A549 (cell line): ENCODE measurements at regions not wholly inside any gene's neighbourhood (a gene's known extent, or its start where the extent isn't known, plus 50 kb on each side); places are given as distances from the start of the nearest gene placed in this dataset.
A peak's percentile ranks its signal among the peaks of the same experiment; 100 is the strongest.

Source experiments
- ATAC-seq, 2 experiments: fragments of 200-7000 bp in 1 of 2; fragments of >200 bp in 1 of 2; cut with Nextera tagmentation in 1 of 2; cut with Tn5 transposase in 1 of 2; 3 replicates each; pipeline versions ENCODE4 v1.8.0 to v1.9.1; 2018 to 2020; ENCODE audit warnings: mild to moderate bottlenecking in 1 of 2, moderate library complexity in 1 of 2
- CTCF ChIA-PET: fragments of 300-600 bp; sonication (Branson Sonifier 250); formaldehyde crosslinking; extraction: SDS; loops from one replicate; lab custom pipeline; 2021; ENCODE audit warnings: antibody characterized with exemption, inconsistent platforms; lab: Yijun Ruan, JAX
- POLR2A ChIA-PET: fragments of 350-600 bp; formaldehyde crosslinking; extraction: SDS; loops from one replicate; lab custom pipeline; 2021; ENCODE audit warnings: antibody characterized with exemption, inconsistent platforms; lab: Yijun Ruan, JAX
- DNase-seq, 2 experiments: peaks; one replicate each; pipeline versions ENCODE4 v3.0.0 to v3.0.0-alpha.2; 2011 to 2016; ENCODE audit warnings: low read depth in 1 of 2, low spot score in 1 of 2
- FAIRE-seq: peaks from 2 replicates; lab custom pipeline; 2011; peaks lifted over from hg19 to GRCh38; lab: Jason Lieb, UNC
- H3K27ac ChIP-seq, 2 experiments: fragments of >200 bp; sonication (Bioruptor Twin); formaldehyde crosslinking; 3 replicates each; pipeline ENCODE4 v1.5.1; 2016 to 2017
- H3K4me1 ChIP-seq: fragments of >200 bp; sonication (Bioruptor Twin); formaldehyde crosslinking; 3 replicates; pipeline ENCODE4 v1.6.1; 2016
- H3K4me2 ChIP-seq: fragments of >200 bp; sonication (Bioruptor Twin); formaldehyde crosslinking; 3 replicates; pipeline ENCODE4 v1.6.1; 2016
- H3K4me3 ChIP-seq: fragments of >200 bp; sonication (Bioruptor Twin); formaldehyde crosslinking; 3 replicates; pipeline ENCODE4 v1.5.1; 2016
- H3K9me3 ChIP-seq: fragments of >200 bp; sonication (Bioruptor Twin); formaldehyde crosslinking; 3 replicates; pipeline ENCODE4 v1.6.1; 2016
- BHLHE40 ChIP-seq: IDR thresholded peaks from 2 replicates; pipeline ENCODE4 v1.6.1; 2012; ENCODE audit warnings: low read depth, low read length, inconsistent platforms
- CEBPB ChIP-seq, 2 experiments: fragments of >200 bp in 1 of 2; sonication (Bioruptor Twin) in 1 of 2; formaldehyde crosslinking in 1 of 2; IDR thresholded peaks; 2 replicates each; pipeline ENCODE4 v1.6.1; 2012 to 2016
- CHD2 ChIP-seq: fragments of 150-350 bp; IDR thresholded peaks from 2 replicates; pipeline ENCODE4 v1.6.1; 2014; ENCODE audit warnings: low read length; ENCODE audit not compliant: partially characterized antibody
- CHD4 ChIP-seq: fragments of 200-600 bp; sonication (generic); IDR thresholded peaks from 2 replicates; pipeline ENCODE4 v1.6.1; 2016; ENCODE audit warnings: antibody characterized with exemption, mild to moderate bottlenecking, borderline replicate concordance
- ESRRA ChIP-seq: fragments of 150-350 bp; IDR thresholded peaks from 2 replicates; pipeline ENCODE4 v1.6.1; 2014; ENCODE audit warnings: mild to moderate bottlenecking, low read length, borderline replicate concordance
- HEYL ChIP-seq: fragments of 250-450 bp; sonication (Bioruptor Pico); IDR thresholded peaks from 2 replicates; pipeline ENCODE4 v1.8.0; 2021; ENCODE audit warnings: mild to moderate bottlenecking, moderate library complexity
- HOXA7 ChIP-seq: fragments of 250-450 bp; sonication (Bioruptor Pico); IDR thresholded peaks from 2 replicates; pipeline ENCODE4 v1.5.0; 2020; ENCODE audit warnings: mild to moderate bottlenecking, moderate library complexity
- HOXB13 ChIP-seq: fragments of 250-450 bp; sonication (Bioruptor Pico); IDR thresholded peaks from 2 replicates; pipeline ENCODE4 v1.5.0; 2020; ENCODE audit warnings: low read depth, mild to moderate bottlenecking, moderate library complexity
- MYC ChIP-seq: IDR thresholded peaks from 2 replicates; pipeline ENCODE4 v1.6.1; 2012; ENCODE audit warnings: mild to moderate bottlenecking, inconsistent platforms, low read length, improper control_type of control experiment, borderline replicate concordance
- NR3C1 ChIP-seq: fragments of >200 bp; sonication (Bioruptor Twin); formaldehyde crosslinking; IDR thresholded peaks from 3 replicates; pipeline ENCODE4 v1.6.1; 2017
- PHF8 ChIP-seq: fragments of 200-600 bp; sonication (generic); IDR thresholded peaks from 2 replicates; pipeline ENCODE4 v1.6.1; 2016; ENCODE audit warnings: low read depth, mild to moderate bottlenecking, antibody characterized with exemption, moderate library complexity, borderline replicate concordance
- POLR2AphosphoS2 ChIP-seq: conservative IDR thresholded peaks from 2 replicates; pipeline ENCODE4 v1.6.1; 2012; ENCODE audit warnings: low read length, improper control_type of control experiment, inconsistent platforms
- RARB ChIP-seq: fragments of 250-450 bp; sonication (Bioruptor Pico); IDR thresholded peaks from 2 replicates; pipeline ENCODE4 v1.8.0; 2021; ENCODE audit warnings: mild to moderate bottlenecking, moderate library complexity
- RCOR1 ChIP-seq: fragments of 150-350 bp; IDR thresholded peaks from 2 replicates; pipeline ENCODE4 v1.6.1; 2014; ENCODE audit warnings: antibody characterized with exemption, low read length, low read depth
- RNF2 ChIP-seq: fragments of 200-600 bp; sonication (generic); IDR thresholded peaks from 2 replicates; pipeline ENCODE4 v1.6.1; 2016; ENCODE audit warnings: low read depth, mild to moderate bottlenecking, antibody characterized with exemption, moderate library complexity, borderline replicate concordance
- SREBF2 ChIP-seq: fragments of 450-650 bp; IDR thresholded peaks from 2 replicates; pipeline ENCODE4 v1.6.1; 2014; ENCODE audit warnings: mild to moderate bottlenecking, moderate library complexity
- TFCP2L1 ChIP-seq: fragments of 250-450 bp; sonication (Bioruptor Pico); IDR thresholded peaks from 2 replicates; pipeline ENCODE4 v1.5.0; 2021; ENCODE audit warnings: mild to moderate bottlenecking
- TP53 ChIP-seq: fragments of 250-450 bp; sonication (Bioruptor Pico); IDR thresholded peaks from 2 replicates; pipeline ENCODE4 v1.5.0; 2021; ENCODE audit warnings: mild to moderate bottlenecking, moderate library complexity
- ZFP36 ChIP-seq: fragments of 450-650 bp; IDR thresholded peaks from 2 replicates; pipeline ENCODE4 v1.6.1; 2014; ENCODE audit warnings: borderline replicate concordance; ENCODE audit not compliant: partially characterized antibody
- WGBS: methylation state at CpG from one replicate; pipeline ENCODE4 v1.1.6; 2017; ENCODE audit errors: missing lambda C conversion rate; 5-methylcytosine and 5-hydroxymethylcytosine counted together
- TF ChIP-seq, protein P1 (sequence below): fragments of >200 bp; sonication (Bioruptor Twin); formaldehyde crosslinking; IDR thresholded peaks from 2 replicates; pipeline ENCODE4 v1.6.1; 2016
- TF ChIP-seq, protein P2 (sequence below): fragments of 250-450 bp; sonication (Bioruptor Pico); IDR thresholded peaks from 2 replicates; pipeline ENCODE4 v1.5.0; 2021; ENCODE audit warnings: mild to moderate bottlenecking, moderate library complexity, borderline replicate concordance
- TF ChIP-seq, protein P3 (sequence below): fragments of 200-600 bp; sonication (generic); IDR thresholded peaks from 2 replicates; pipeline ENCODE4 v1.6.1; 2016; ENCODE audit warnings: antibody characterized with exemption, mild to moderate bottlenecking, moderate library complexity

DNA sequence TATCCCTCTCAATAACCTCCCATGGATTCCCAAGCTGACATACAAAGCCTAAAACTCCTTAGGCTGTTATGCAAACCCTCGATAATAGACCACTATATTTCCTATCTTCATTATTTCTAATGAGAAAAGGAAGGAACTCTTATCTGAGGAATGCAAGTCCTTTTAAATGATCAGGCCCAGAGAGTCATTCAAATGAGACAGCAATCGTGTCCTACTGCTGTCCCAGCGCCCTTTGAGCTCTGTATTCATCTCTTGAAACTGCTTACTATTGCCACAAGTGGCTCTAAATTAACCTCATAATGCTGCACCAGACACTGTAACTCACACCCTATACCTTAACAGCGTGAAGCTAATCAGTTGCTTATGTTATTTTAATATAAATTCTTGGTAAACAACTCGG is 182.1 kb upstream of the NAMPT start (continued):
- TF ChIP-seq HOXB13 (no peak), TFCP2L1 (CRISPR knock-in tag) (no peak), CHD2 (no peak), ESRRA (no peak)

DNA sequence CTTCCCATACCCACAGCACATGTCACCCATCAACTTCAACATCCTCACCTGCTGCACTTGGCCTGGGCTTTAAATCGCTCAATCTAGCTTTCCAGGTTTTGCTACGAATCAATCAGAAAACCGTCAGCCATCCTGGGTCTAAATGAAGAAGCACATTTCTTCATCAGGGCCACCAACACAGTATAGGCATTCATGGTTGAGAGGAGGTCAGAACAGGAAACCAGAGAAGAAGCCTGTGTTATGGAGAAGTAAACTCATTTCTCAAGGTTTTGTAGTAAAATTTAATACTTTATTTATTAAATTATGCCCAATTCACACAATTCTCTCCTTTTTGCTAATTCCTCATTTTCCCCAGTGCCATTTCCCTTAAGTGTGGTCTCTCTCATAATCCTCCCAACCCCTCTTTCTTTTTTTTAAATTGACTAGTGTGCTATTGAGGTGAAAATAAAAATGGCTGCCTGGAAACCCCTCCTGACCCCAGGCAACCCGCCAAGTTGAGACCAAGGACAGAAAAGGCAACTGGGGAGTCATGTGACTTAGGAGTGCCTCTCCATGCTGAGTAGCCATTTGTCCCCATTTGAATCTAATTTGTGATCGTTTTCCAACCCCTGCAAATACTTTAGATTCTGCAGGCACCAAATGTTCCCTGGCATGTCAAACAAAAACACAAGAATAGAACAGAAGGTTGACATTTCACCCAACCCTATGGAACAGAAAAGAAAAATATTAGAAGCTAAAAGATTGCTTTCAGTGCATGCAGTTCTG is 181.1 kb upstream of the NAMPT start:
- no peak overlapping the region for H3K4me2 ChIP-seq
- ATAC-seq: no peak
- TF ChIP-seq RCOR1: no peak
- TF ChIP-seq, protein P1, sequence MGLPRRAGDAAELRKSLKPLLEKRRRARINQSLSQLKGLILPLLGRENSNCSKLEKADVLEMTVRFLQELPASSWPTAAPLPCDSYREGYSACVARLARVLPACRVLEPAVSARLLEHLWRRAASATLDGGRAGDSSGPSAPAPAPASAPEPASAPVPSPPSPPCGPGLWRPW: no peak
- TF ChIP-seq, all 56 proteins: peak for 0
- FAIRE-seq: no peak
- CTCF ChIA-PET: interaction anchor here (0.9 to 10.1 kb wide), 4 partner anchors 9 to 292 kb away, joined by 3 to 289 read pairs (median 22); partner anchors contain the start of gene NAMPT
- POLR2A ChIA-PET: no interaction called here
- DNase-seq: no peak
- no peaks in the 10 kb centered on the region for H3K9me3 ChIP-seq
- H3K4me3 ChIP-seq: no peak overlapping the region
- no peak overlapping the region for H3K27ac ChIP-seq
- H3K4me1 ChIP-seq: peaks cover 12% of the 10 kb centered on the region; the same call in 1 of the 3 replicates
- 64% methylated on average over 5 of the region's 5 CpGs for WGBS

DNA sequence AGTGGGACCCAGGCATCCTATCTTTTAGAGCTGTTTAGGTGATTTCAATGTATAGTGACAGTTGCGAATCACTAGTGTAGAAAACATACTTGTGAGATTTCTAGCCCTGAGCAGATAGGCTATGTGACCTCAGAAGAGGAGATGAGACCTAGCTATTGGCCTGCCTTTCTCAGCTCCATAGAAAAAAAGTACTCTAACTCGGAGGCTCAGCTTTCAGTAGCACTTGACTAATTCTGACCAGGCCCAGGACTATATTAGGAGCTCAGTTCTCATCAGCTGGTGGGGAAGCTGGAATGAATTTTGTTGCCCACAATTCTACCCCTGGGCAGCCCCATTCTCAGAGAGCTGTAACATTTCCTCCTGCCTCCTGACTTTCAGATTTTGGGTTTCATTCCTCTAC is 179.9 kb upstream of the NAMPT start:
- no peak for FAIRE-seq
- TF ChIP-seq ZFP36: no peak
- TF ChIP-seq CHD4: no peak
- TF ChIP-seq POLR2AphosphoS2: no peak
- no peak for TF ChIP-seq BHLHE40
- TF ChIP-seq RARB: no peak
- TF ChIP-seq CEBPB (IDR thresholded peaks at IDR 0.05): no peak
- no peak for TF ChIP-seq SREBF2
- CTCF ChIA-PET: interaction anchor here (0.9 to 10.1 kb wide), 7 partner anchors 11 to 291 kb away, joined by 3 to 289 read pairs (median 3); no protein-coding TSS in a partner anchor
- no peak for DNase-seq
- POLR2A ChIA-PET: interaction anchor here (1.5 kb wide), 1 partner anchor 179 kb away, joined by 6 read pairs; the partner anchor contains the start of gene NAMPT
- H3K4me1 ChIP-seq: peaks cover 12% of the 10 kb centered on the region; the same call in 1 of the 3 replicates
- WGBS: 54% methylated on average over 2 of the region's 2 CpGs
- H3K27ac ChIP-seq: no peak overlapping the region
- H3K4me2 ChIP-seq: no peak overlapping the region
- no peak overlapping the region for H3K4me3 ChIP-seq
- no peak for ATAC-seq
- H3K9me3 ChIP-seq: no peaks in the 10 kb centered on the region

DNA sequence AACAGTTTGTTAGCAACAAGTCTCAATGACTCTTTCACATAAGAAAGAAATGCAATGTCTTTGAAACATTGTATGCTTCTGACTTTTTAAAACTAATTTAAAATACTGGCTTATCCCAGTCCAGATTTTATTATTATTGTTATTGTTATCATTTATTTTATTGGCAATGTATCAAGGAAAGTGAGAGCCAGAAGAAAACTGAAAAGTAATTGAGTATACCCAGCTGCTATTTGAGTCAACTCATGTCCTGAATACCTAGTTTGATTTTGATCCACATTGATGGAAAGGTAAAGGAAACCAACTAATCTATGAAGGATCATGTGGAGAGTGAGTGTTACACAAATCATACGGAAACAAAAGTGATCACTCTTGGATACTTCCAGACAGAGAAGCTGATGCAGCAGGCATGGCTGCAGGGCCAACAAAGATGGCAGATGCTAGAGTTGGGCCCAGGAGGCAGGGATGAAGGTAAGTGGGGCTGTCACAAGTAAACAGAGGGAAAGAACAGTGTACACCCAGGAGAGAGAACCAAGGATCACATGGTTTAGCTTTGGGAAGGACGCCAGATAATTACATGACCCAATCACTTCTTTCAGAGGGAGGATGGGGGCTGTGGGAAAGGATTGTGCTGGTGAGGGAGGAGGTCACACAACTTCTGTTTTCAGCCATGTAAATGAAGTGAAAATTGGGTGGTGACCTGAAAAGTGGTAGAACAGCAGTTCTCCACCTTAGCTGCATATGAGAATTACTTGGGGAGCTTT is 179.2 kb upstream of the NAMPT start:
- Histone ChIP-seq H3K4me2 (no peak overlapping the region), H3K9me3 (no peaks in the 10 kb centered on the region), H3K4me3 (no peak overlapping the region), H3K27ac (0 out of 6 replicates have a peak overlapping the region, but pooled peaks of 1 of the 2 experiments have one; percentile 10), H3K4me1 (peaks cover 12% of the 10 kb centered on the region; the same call in 1 of the 3 replicates)
- DNase-seq (no peak), FAIRE-seq (no peak), ATAC-seq (no peak)
- CTCF ChIA-PET: interaction anchor here (1.0 to 10.1 kb wide), 4 partner anchors 16 to 290 kb away, joined by 3 to 289 read pairs (median 21); no protein-coding TSS in a partner anchor
- POLR2A ChIA-PET: interaction anchor here (1.5 to 2.3 kb wide), 2 partner anchors 179 to 288 kb away, joined by 6 to 10 read pairs; partner anchors contain the start of gene NAMPT
- 65% methylated on average over 2 of the region's 2 CpGs for WGBS
- TF ChIP-seq, protein P2, sequence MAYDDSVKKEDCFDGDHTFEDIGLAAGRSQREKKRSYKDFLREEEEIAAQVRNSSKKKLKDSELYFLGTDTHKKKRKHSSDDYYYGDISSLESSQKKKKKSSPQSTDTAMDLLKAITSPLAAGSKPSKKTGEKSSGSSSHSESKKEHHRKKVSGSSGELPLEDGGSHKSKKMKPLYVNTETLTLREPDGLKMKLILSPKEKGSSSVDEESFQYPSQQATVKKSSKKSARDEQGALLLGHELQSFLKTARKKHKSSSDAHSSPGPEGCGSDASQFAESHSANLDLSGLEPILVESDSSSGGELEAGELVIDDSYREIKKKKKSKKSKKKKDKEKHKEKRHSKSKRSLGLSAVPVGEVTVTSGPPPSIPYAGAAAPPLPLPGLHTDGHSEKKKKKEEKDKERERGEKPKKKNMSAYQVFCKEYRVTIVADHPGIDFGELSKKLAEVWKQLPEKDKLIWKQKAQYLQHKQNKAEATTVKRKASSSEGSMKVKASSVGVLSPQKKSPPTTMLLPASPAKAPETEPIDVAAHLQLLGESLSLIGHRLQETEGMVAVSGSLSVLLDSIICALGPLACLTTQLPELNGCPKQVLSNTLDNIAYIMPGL (CRISPR knock-in tag): no peak
- TF ChIP-seq HOXA7: no peak
- TF ChIP-seq TP53 (CRISPR knock-in tag): no peak
- TF ChIP-seq, protein P3, sequence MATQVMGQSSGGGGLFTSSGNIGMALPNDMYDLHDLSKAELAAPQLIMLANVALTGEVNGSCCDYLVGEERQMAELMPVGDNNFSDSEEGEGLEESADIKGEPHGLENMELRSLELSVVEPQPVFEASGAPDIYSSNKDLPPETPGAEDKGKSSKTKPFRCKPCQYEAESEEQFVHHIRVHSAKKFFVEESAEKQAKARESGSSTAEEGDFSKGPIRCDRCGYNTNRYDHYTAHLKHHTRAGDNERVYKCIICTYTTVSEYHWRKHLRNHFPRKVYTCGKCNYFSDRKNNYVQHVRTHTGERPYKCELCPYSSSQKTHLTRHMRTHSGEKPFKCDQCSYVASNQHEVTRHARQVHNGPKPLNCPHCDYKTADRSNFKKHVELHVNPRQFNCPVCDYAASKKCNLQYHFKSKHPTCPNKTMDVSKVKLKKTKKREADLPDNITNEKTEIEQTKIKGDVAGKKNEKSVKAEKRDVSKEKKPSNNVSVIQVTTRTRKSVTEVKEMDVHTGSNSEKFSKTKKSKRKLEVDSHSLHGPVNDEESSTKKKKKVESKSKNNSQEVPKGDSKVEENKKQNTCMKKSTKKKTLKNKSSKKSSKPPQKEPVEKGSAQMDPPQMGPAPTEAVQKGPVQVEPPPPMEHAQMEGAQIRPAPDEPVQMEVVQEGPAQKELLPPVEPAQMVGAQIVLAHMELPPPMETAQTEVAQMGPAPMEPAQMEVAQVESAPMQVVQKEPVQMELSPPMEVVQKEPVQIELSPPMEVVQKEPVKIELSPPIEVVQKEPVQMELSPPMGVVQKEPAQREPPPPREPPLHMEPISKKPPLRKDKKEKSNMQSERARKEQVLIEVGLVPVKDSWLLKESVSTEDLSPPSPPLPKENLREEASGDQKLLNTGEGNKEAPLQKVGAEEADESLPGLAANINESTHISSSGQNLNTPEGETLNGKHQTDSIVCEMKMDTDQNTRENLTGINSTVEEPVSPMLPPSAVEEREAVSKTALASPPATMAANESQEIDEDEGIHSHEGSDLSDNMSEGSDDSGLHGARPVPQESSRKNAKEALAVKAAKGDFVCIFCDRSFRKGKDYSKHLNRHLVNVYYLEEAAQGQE: no peak
- TF ChIP-seq ZFP36: no peak
- no peak for TF ChIP-seq RNF2
- no peak for TF ChIP-seq MYC
- TF ChIP-seq PHF8: no peak
- no peak for TF ChIP-seq HEYL (CRISPR knock-in tag)
- no peak for TF ChIP-seq NR3C1
